Osteocyte (in vitro differentiated cells): ENCODE measurements at regions not wholly inside any gene's neighbourhood (a gene's known extent, or its start where the extent isn't known, plus 50 kb on each side); places are given as distances from the start of the nearest gene placed in this dataset.

Experiments used
- DNase-seq: peaks from one replicate; pipeline ENCODE4 v3.0.0; 2021; ENCODE audit warnings: mixed read lengths; ENCODE audit not compliant: unreplicated experiment; ENCODE audit errors: extremely low spot score
- H3K27ac Mint-ChIP-seq: one replicate; pipeline ENCODE4 v1.8.0; 2021; ENCODE audit warnings: mild to moderate bottlenecking, mixed read lengths; ENCODE audit not compliant: unreplicated experiment
- H3K27me3 Mint-ChIP-seq: one replicate; pipeline ENCODE4 v1.8.0; 2021; ENCODE audit warnings: mixed read lengths; ENCODE audit not compliant: unreplicated experiment
- H3K36me3 Mint-ChIP-seq: one replicate; pipeline ENCODE4 v1.8.0; 2021; ENCODE audit warnings: mixed read lengths; ENCODE audit not compliant: unreplicated experiment
- H3K4me1 Mint-ChIP-seq: one replicate; pipeline ENCODE4 v1.8.0; 2021; ENCODE audit warnings: mixed read lengths; ENCODE audit not compliant: unreplicated experiment
- H3K4me3 Mint-ChIP-seq: one replicate; pipeline ENCODE4 v1.8.0; 2021; ENCODE audit warnings: mild to moderate bottlenecking, moderate library complexity, mixed read lengths; ENCODE audit not compliant: unreplicated experiment
- H3K9me3 Mint-ChIP-seq: one replicate; pipeline ENCODE4 v1.8.0; 2021; ENCODE audit warnings: mixed read lengths; ENCODE audit not compliant: unreplicated experiment
- CTCF ChIP-seq: fragments of 200-600 bp; sonication (generic); IDR thresholded peaks from 2 replicates; pipeline ENCODE4 v1.5.0; 2021; ENCODE audit warnings: antibody characterized with exemption, mild to moderate bottlenecking, moderate library complexity

GRCh38 chr22:26883393-26883792 lies 226.0 kb downstream of the MIAT start:
- no peak for TF ChIP-seq CTCF
- H3K4me3 Mint-ChIP-seq, result no peak overlapping the region

GRCh38 chr22:26884921-26885320 lies 227.5 kb downstream of the MIAT start:
- no peaks in the 10 kb centered on the region for H3K36me3 Mint-ChIP-seq
- no peak overlapping the region for H3K27ac Mint-ChIP-seq
- peak; percentile 76 for DNase-seq
- H3K27me3 Mint-ChIP-seq, result no peaks in the 10 kb centered on the region
- no peak for TF ChIP-seq CTCF
- H3K9me3 Mint-ChIP-seq, result no peaks in the 10 kb centered on the region
- peaks cover 51% of the 10 kb centered on the region for H3K4me1 Mint-ChIP-seq
- H3K4me3 Mint-ChIP-seq, result no peak overlapping the region

More at GRCh38 chr22:26883393-26883792, 226.0 kb downstream of the MIAT start:
- no peak overlapping the region for H3K27ac Mint-ChIP-seq
- H3K9me3 Mint-ChIP-seq, result no peaks in the 10 kb centered on the region
- peaks cover 36% of the 10 kb centered on the region for H3K4me1 Mint-ChIP-seq
- no peaks in the 10 kb centered on the region for H3K27me3 Mint-ChIP-seq
- DNase-seq, result no peak
- H3K36me3 Mint-ChIP-seq, result peaks cover 5% of the 10 kb centered on the region

GRCh38 chr22:26885441-26886261 lies 228.3 kb downstream of the MIAT start:
- Mint-ChIP-seq H3K4me1 (peaks cover 52% of the 10 kb centered on the region), H3K9me3 (no peaks in the 10 kb centered on the region), H3K27me3 (no peaks in the 10 kb centered on the region), H3K36me3 (no peaks in the 10 kb centered on the region), H3K4me3 (no peak overlapping the region), H3K27ac (peak overlapping the region; percentile 89)
- no peak for TF ChIP-seq CTCF
- peak; percentile 51 for DNase-seq

- no peaks in the 10 kb centered on the region for H3K9me3 Mint-ChIP-seq
- peak overlapping the region; percentile 52 for H3K4me3 Mint-ChIP-seq
- no peaks in the 10 kb centered on the region for H3K36me3 Mint-ChIP-seq
- no peak for TF ChIP-seq CTCF
- peak; percentile 82 for DNase-seq
- H3K4me1 Mint-ChIP-seq, result peaks cover 67% of the 10 kb centered on the region
- no peaks in the 10 kb centered on the region for H3K27me3 Mint-ChIP-seq
- H3K27ac Mint-ChIP-seq, result peak overlapping the region; percentile 89
Measured at GRCh38 chr22:26887456-26887855, 230.1 kb downstream of the MIAT start.

- TF ChIP-seq CTCF, result no peak
- H3K27me3 Mint-ChIP-seq, result no peaks in the 10 kb centered on the region
- no peak overlapping the region for H3K4me3 Mint-ChIP-seq
- H3K9me3 Mint-ChIP-seq, result no peaks in the 10 kb centered on the region
- H3K27ac Mint-ChIP-seq, result peak overlapping the region; percentile 89
- no peak for DNase-seq
- H3K36me3 Mint-ChIP-seq, result no peaks in the 10 kb centered on the region
- peaks cover 71% of the 10 kb centered on the region for H3K4me1 Mint-ChIP-seq
Measured at GRCh38 chr22:26887916-26888315, 230.5 kb downstream of the MIAT start.
